GM19023 (cell line): ENCODE measurements at regions not wholly inside any gene's neighbourhood (a gene's known extent, or its start where the extent isn't known, plus 50 kb on each side); places are given as distances from the start of the nearest gene placed in this dataset.

Experiments
- ATAC-seq: cut with Tn5 transposase; IDR thresholded peaks from one replicate; pipeline ENCODE4 v1.9.1; 2021; ENCODE audit warnings: mild to moderate bottlenecking, moderate library complexity; ENCODE audit not compliant: unreplicated experiment

DNA sequence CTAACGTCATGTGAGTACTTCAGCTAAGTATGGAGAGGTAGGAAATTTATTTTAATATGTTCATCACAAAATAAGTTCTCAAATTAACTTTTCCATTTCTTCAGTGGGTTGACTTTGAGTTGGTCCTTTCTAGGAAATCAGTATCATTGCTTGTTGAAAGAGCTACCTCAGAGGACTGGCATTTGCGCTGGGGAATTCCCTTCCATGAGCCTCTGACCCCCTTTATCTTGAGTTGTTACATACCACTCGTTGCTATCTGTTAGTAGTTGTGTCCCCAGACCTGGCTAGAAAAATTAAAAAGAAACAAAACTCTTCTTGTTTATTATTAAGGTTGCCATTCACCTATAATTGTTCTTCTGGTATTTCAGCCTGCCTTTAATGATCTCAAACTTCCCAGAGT lies 96.8 kb upstream of the ROBO2 start:
- ATAC-seq = no peak

DNA sequence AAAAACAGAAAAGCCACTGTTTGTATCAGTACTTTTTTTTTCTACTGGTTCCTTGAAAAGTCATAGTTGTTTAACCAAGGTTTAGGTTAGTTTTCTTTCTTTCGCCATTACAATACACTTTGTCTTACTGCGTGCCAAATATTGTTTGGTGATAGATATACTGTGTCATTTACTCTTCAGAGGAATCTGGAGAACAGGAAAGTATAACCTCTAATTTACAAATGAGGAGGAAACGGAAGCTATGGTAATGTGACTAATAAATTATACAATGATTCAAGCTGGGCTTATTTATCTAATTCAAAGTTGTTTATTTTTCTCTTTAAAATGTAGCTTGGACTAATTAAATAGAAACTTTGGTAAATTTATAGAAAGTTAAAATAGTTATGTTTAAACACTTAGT lies 96.2 kb upstream of the ROBO2 start:
- ATAC-seq = no peak

DNA sequence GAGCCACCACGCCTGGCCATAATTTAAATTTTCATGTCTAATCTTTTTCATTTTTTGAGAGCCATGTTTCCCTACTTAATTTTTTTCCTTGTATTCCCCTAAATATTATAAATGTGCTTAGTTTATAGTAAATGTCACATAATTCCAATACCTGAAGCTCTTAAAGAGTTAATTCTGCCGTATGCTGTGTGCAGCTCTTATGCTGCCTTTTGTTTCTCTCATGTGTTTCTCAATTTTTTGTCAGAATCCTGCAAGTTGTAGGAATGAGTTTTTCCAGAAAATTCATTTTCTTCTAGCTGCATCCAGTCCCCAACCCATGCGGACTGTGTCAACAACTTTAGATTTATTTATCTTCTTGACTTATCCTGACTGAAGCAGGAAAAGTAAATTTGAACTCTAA lies 90.9 kb upstream of the ROBO2 start:
- no peak for ATAC-seq

DNA sequence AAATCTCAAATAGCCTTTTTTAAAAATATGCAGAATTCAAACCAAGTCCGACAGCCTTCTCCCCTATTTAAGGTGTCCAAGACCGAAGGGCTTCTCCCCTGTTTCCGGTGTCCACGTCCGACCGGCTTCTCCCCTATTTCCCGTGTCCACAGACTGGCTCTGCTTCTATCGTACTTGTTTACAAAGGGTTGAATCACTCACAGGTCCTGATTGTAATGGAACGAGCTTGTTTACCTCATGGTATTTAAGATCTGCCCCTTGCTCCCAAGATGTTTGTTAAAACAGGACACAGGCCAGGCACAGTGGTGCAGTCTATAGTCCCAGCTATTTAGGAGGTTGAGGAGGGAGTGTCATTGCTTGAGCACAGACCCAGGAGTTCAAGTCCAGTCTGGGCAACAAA lies 90.4 kb upstream of the ROBO2 start:
- ATAC-seq = no peak

DNA sequence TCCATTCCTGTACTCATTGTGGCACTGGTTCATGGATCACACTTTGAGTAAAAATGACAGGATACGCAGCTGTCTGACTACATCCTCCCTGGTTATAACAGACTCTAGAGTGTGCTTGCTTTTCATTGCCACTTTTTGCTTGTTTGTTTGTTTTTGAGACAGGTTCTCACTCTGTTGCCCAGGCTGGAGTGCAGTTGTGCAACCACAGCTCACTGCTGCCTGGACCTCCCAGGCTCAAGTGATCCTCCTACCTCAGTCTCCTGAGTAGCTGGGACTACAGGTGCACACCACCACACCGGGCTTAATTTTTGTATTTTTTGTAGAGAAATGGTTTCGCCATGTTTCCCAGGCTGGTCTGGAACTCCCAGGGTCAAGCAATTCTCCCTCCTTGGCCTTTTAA lies 89.3 kb upstream of the ROBO2 start:
- ATAC-seq = no peak

DNA sequence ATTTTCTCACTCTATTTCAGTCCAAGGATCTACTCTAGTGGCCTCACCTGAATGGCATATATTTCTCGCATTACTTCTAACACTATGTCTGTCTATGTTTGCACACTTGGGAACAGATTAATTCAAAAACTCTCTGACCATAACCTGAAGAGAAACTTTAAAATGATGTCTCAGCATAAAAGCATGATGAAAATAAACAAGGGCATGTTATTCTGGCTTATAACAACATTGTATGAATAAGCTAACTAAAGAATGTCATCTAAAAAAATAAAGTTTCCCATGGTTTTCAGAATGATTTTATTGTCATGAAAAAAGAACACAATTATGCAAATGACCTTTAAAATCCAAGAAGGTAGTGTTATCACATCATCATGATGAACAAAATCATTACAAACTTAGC lies 85.5 kb upstream of the ROBO2 start:
- no peak for ATAC-seq

DNA sequence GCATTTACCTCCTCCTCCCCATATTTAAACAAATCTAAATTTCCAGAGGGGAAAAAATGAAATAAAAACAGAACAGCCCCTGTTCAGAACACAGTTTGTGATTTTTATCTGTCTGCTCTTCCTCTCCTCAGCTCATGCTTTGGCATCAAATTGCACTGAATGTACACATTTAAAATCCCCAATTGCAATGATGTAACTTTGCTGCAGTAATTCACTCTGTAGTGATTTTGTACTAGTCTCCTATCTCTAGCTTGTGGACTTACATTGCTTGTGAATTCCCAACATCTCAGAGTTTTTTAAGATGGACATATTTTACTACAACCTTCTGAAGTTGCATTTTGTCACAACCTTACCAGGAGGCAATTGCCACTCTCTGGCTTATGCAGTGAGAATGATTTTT lies 81.6 kb upstream of the ROBO2 start:
- ATAC-seq = no peak

DNA sequence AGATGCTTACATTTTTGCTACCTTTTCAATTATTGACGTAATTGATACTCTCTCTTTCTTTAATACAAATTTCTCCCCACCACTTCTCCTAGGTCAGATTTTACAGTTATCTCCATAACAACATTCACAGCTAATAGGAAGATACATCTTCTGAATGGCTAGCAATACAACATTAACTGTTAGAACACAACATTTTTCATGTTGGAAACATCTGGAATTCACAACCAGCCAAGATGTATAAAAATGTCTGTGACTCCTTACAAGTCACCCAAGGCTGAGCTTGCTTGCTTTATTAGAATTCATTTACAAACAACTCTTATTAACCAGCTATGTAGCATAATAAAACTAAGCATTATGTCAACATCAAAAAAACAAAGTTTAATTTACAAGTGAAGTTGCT lies 81.0 kb upstream of the ROBO2 start:
- ATAC-seq = no peak

DNA sequence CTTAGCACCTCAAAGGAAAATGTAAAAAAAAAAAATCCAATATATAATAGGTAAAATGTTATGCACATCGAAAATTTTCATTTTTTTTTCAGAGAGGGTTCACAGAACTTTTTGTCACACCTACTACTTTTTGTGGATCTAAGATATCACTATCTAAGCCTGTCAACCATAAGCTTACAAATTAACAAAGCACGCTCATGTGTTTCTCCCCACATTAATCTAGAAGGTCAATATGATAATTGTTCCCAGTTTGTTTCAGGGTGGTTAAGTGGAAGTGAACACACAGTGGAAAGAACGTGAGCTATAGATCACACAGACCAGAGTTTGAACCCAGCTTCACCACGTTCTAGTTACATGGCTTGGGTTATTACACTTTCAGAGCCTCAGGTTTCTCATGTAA lies 78.6 kb upstream of the ROBO2 start:
- no peak for ATAC-seq

DNA sequence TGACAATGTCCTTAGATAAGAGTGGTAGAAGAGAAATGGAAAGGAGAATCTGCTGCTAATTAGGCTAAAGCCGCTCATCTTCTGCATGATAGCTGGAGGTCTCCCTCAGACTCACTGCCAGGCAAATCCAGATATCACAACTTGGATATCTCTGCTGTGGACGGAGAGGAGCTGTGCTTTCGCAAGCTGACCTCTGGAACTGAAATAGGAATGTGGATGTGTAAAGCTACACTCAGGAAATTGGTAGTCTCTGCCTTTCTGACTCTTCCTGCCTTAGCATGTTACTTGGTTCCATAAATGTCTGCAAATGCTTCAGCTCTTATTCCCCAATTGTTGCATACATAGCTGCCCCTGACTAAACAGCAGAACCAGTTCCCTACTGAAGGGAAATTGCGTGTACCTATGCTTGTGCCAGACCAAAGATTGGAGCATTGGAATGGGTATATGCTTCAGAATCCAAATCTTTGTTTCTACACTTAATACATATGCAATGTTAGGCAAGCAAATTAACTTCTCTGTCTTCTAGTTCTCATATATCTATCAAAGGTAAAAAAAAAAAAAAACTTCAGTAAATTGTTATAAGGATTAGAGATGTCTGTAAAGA lies 74.7 kb upstream of the ROBO2 start:
- no peak for ATAC-seq

DNA sequence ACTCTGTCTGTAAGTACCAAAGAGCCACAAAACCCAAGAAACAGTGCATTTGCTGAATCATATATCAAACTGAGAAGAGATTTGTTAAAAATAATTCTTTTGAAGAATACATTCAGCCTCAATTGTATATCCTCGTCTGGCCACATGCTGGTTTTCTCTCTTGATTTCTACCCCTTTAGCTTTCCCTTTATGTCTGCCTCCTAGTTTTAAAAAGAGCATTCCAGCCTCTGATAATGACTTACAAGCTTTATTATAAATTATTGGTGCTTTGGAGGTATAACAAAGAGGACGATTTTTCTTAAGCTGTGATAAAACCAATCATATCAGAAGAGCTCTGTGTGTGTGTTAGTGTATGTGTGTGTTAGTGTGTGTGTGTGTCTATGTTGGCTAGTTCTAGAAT lies 70.4 kb upstream of the ROBO2 start:
- ATAC-seq = no peak

DNA sequence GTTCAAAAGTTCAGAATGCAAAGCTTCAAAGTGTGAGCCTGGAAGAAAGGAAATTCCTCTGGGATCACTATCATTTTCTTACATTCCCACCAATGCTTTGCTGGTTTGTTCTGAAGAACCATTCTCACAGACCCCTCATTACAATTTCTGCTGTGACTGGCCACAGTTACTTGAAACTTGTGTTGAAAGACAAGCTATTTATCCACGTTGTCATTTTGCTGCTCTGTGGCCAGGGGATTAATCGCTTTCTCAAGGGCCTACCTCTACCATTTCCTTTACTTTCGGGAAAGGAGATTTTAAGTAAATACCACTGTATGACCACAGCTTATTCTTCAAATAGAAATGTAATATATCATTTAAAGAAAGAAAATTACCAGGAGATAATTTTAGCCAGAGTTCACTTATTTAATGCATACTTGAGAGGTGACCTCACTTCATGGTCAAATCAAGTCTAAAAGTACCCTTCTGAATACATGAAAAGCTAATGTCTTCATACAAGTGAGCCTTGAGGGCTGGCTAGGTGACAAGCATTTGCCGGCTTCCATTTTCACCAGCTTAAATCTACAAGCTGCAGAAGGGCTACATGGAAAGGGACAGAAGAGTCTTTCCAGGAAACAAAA lies 69.8 kb upstream of the ROBO2 start:
- no peak for ATAC-seq

DNA sequence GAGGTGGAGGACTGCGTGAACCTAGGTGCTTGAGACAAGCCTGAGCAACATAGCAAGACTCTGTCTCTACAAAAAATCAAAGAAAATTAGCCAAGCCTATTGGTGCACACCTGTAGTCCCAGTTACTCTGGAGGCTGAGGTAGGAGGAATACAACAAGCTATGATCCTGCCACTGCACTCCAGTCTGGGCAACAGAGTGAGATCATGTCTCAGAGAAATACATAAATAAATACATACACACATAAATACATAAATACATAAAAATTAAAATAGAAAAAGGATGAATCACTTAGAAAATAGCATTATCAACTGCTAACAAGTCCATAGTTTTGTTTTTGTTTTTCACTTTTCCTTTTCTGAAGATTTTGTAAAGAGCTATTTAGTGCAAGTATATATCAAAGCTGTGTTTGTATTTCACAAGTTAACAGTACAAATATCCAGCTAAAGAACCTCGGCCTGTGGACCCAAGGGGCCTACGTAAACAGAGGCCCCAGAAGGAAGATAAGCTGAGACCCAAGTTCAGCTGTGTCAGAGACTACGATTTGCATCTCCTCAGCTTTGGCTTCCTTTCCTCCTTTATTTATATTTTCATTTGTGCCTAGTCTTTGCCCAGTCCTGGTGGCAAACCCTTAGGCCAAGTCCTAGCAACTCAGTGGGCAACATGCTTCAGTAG lies 67.1 kb upstream of the ROBO2 start:
- ATAC-seq = no peak

DNA sequence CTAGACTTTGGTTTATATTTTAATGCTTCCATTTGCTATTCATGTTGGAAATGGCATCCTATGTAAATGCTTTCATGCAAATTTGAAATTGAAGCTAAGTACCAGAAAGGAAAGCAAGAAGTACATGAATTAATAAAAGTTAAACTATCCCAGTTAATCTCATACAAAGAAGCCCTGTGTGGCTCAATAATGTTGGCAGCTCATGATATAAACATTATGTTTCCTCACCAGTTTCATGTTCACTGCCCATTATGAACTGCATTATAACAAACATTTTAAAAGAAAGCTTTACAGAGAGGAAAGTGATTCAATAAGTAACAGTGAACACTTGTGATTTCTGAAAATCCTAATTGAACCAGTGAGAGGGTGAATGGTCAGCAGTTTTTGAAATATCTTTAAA lies 62.9 kb upstream of the ROBO2 start:
- no peak for ATAC-seq

DNA sequence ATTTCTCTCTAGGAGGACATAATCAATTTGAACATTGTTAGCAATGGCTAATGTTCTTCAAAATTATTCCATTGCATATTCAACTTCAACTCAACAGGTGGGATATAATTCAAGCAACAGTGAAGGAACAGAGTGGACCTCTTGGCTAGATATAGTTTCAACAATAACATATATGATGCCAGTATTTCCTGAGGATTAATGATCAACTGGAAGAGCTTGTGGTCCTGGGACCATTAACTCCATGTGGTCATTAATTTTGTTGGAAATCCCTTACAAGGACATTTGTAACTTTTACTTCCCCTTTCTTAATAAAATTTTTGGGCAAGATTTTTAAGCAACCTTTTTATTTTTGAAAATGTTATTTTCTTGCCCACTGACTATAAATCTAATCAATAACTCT lies 54.3 kb upstream of the ROBO2 start:
- no peak for ATAC-seq

DNA sequence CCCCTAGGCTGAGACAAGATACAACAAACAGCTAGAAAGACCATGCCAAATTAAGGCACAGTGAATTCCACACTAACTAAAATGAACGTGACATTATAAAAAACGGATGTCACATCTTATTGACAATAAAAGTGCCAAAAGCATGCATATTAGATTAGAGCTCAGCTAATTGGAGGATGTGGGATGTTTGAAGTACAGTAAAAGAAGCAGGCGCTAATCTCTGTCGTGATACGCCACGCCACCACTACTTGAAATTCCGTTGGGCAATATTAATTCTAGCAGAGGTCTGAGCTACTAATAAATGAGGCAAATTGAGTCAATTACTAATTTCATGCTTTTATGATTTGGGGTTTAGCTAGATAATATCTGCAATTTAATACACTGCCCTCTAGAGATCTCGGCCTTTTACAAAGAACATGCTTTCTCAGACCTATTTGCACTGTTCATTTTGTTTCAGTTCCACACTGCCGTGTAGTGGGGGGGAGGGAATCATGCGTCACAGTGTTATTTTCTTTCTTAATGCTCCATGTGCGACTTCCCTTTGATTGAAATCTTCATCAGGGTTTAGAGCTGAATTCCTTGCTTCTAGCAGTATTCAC lies 52.9 kb upstream of the ROBO2 start:
- ATAC-seq = no peak
